ENCODE measurements at regions not wholly inside any gene's neighbourhood (a gene's known extent, or its start where the extent isn't known, plus 50 kb on each side); places are given as distances from the start of the nearest gene placed in this dataset.

DNA sequence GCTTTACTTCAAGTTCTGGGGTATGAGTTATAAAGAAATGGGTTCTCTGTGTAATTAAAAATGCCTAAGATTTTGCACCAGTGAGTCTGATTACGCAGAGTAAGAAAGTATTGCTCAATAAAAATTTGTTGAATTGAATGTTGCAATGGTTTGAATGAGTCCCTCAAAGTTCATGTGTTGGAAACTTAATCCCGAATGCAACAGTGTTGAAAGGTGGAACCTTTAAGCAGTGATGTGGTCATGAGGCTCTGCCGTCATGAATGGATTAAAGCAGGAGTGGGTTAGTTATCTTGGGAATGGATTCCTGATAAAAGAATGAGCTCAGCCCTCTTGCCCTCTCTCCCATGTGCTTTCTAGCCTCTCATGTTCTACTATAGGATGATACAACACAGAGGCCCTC, 52.6 kb upstream of the SESN3 start:
- TF ChIP-seq, protein P1, sequence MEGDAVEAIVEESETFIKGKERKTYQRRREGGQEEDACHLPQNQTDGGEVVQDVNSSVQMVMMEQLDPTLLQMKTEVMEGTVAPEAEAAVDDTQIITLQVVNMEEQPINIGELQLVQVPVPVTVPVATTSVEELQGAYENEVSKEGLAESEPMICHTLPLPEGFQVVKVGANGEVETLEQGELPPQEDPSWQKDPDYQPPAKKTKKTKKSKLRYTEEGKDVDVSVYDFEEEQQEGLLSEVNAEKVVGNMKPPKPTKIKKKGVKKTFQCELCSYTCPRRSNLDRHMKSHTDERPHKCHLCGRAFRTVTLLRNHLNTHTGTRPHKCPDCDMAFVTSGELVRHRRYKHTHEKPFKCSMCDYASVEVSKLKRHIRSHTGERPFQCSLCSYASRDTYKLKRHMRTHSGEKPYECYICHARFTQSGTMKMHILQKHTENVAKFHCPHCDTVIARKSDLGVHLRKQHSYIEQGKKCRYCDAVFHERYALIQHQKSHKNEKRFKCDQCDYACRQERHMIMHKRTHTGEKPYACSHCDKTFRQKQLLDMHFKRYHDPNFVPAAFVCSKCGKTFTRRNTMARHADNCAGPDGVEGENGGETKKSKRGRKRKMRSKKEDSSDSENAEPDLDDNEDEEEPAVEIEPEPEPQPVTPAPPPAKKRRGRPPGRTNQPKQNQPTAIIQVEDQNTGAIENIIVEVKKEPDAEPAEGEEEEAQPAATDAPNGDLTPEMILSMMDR (IDR thresholded peaks at IDR 0.05; ENCODE audit: unreplicated experiment): no peak
- Mint-ChIP-seq H3K36me3 (no peaks in the 10 kb centered on the region), H3K4me1 (peaks cover 37% of the 10 kb centered on the region), H3K27ac (no peak overlapping the region), H3K27me3 (ENCODE audit: low read depth) (no peaks in the 10 kb centered on the region), H3K4me3 (no peak overlapping the region), H3K9me3 (peaks cover 11% of the 10 kb centered on the region)
- DNase-seq (ENCODE audit: low spot score in 2 of 2, unreplicated experiment in 2 of 2): no peak

DNA sequence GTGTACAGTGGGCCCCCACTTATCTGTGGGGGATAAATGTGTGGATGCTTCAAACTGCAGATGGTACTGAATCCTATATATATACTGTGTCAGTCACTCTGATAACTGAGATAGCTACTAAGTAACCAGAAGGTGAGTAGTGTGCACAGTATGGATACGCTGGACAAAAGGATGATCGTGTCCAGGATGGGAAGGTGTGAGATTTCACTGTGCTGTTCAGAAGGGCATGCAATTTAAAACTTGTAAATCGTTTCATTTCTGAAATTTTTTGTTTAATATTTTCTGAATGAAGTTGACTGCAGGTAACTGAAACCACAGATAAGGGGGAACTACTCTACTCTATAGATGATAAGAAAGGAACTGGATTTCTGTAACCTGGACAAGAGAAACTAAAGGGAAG, 52.1 kb upstream of the SESN3 start:
- Mint-ChIP-seq H3K9me3 (peaks cover 13% of the 10 kb centered on the region), H3K36me3 (no peaks in the 10 kb centered on the region), H3K4me3 (no peak overlapping the region), H3K27ac (no peak overlapping the region), H3K4me1 (peaks cover 40% of the 10 kb centered on the region), H3K27me3 (ENCODE audit: low read depth) (no peaks in the 10 kb centered on the region)
- DNase-seq (ENCODE audit: low spot score in 2 of 2, unreplicated experiment in 2 of 2): no peak
- TF ChIP-seq, protein P1 (IDR thresholded peaks at IDR 0.05; ENCODE audit: unreplicated experiment): no peak

- Mint-ChIP-seq H3K4me1 (peaks cover 44% of the 10 kb centered on the region), H3K27me3 (ENCODE audit: low read depth) (no peaks in the 10 kb centered on the region), H3K4me3 (no peak overlapping the region), H3K9me3 (peaks cover 16% of the 10 kb centered on the region), H3K27ac (peak overlapping the region; percentile 67), H3K36me3 (peaks cover 2% of the 10 kb centered on the region)
- no peak for DNase-seq (ENCODE audit: low spot score in 2 of 2, unreplicated experiment in 2 of 2)
- TF ChIP-seq, protein P1 (IDR thresholded peaks at IDR 0.05; ENCODE audit: unreplicated experiment): no peak
Measured at GRCh38 chr11:95282291-95282751, 51.3 kb upstream of the SESN3 start.
